Immature natural killer cell (primary cell): ENCODE measurements at regions not wholly inside any gene's neighbourhood (a gene's known extent, or its start where the extent isn't known, plus 50 kb on each side); places are given as distances from the start of the nearest gene placed in this dataset.

Experiments
- DNase-seq, 3 donors: peaks; one replicate each; pipeline ENCODE4 v3.0.0; 2022; ENCODE audit warnings: mixed read lengths in 1 of 3
- H3K27ac Mint-ChIP-seq, 6 donors: one replicate each; pipeline ENCODE4 v1.8.0; 2020; ENCODE audit warnings: mixed read lengths in 6 of 6, mild to moderate bottlenecking in 5 of 6, inconsistent platforms in 4 of 6, moderate library complexity in 3 of 6
- H3K27me3 Mint-ChIP-seq, 3 donors: one replicate each; pipeline ENCODE4 v1.8.0; 2020 to 2021; ENCODE audit warnings: low read depth in 3 of 3, mild to moderate bottlenecking in 3 of 3, mixed read lengths in 3 of 3, moderate library complexity in 3 of 3, inconsistent platforms in 1 of 3
- H3K36me3 Mint-ChIP-seq, 3 donors: one replicate each; pipeline ENCODE4 v1.8.0; 2020; ENCODE audit warnings: mixed read lengths in 3 of 3, inconsistent platforms in 2 of 3, mild to moderate bottlenecking in 2 of 3
- H3K4me1 Mint-ChIP-seq, 2 donors: one replicate each; pipeline ENCODE4 v1.8.0; 2020; ENCODE audit warnings: inconsistent platforms in 2 of 2, mild to moderate bottlenecking in 2 of 2, mixed read lengths in 2 of 2, moderate library complexity in 1 of 2
- H3K4me3 Mint-ChIP-seq, 5 donors: one replicate each; pipeline ENCODE4 v1.8.0; 2020; ENCODE audit warnings: mild to moderate bottlenecking in 5 of 5, mixed read lengths in 5 of 5, inconsistent platforms in 3 of 5, moderate library complexity in 3 of 5
- H3K9me3 Mint-ChIP-seq, 6 donors: one replicate each; pipeline ENCODE4 v1.8.0; 2020; ENCODE audit warnings: mild to moderate bottlenecking in 6 of 6, mixed read lengths in 6 of 6, inconsistent platforms in 4 of 6, moderate library complexity in 3 of 6

DNA sequence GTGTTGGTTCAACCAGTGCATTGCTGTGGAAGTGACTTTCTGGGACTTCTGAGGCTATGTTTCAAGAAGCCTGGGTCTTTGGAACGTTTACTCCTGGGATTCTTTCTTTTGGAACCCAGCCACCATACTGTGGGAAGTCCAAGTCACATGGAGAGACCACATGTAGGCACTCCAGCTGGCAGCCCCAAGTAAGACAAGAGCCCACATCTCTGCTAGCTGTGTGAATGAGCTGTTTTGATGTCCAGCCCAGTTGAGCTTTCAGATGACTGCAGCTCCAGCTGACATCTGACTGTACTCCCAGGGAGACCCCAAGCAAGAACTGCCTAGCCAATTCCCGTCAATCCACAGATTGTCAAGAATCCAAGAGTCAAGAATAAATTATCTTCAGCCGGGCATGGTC is 60.1 kb upstream of the SPATA31D4 start:
- Mint-ChIP-seq H3K9me3 (no peaks in the 10 kb centered on the region), H3K36me3 (no peaks in the 10 kb centered on the region), H3K27me3 (peaks cover 2 to 8% (median 6%) of the 10 kb centered on the region in 3 donors), H3K4me3 (no peak overlapping the region), H3K27ac (no peak overlapping the region), H3K4me1 (no peaks in the 10 kb centered on the region)
- DNase-seq: no peak

DNA sequence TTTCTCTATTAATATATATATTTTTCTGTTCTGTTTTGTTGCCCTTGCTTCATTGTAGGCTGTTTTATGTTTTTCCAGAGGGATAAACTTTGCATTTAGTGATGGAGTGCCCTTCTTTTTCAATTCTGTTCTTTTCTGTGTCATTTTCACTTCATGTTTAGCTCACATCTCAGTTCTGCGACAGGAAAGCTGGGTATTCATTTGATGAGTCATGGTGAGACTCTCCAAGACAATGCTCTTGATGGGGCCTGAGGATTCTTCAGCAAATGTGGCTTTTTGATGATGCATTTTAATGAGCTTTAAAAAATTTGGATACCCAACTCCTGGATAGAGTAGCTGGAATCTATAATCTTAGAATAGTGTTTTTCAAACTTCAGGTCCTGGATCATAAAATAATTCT is 56.5 kb upstream of the SPATA31D4 start:
- no peak overlapping the region for H3K4me3 Mint-ChIP-seq

DNA sequence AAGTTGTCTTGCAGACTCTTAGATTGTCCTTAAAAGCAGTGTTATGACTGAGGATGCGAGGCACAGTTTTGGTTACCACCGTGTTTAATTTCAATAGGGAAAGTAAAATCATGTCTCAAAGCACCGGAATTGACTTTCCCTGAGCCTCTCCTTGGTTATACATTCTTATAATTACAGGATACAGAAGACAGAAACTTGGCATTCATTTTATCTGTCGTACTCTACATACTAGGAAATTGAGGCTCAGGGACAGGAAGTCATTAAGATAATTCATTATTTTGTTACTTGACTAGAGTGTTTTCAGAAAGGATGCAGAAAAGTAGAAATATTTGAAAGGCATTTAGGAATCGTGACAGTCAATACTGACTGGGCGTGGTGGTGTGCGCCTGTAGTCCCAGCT is 54.0 kb upstream of the SPATA31D4 start:
- no peak overlapping the region for H3K27ac Mint-ChIP-seq
- DNase-seq: no peak
- no peak overlapping the region for H3K4me3 Mint-ChIP-seq
- H3K36me3 Mint-ChIP-seq: no peaks in the 10 kb centered on the region
- H3K27me3 Mint-ChIP-seq: peaks cover 0 to 4% (median 4%) of the 10 kb centered on the region in 3 donors
- H3K4me1 Mint-ChIP-seq: no peaks in the 10 kb centered on the region
- no peaks in the 10 kb centered on the region for H3K9me3 Mint-ChIP-seq

More for the DNA sequence above, 56.5 kb upstream of the SPATA31D4 start:
- Mint-ChIP-seq H3K27ac (no peak overlapping the region), H3K36me3 (no peaks in the 10 kb centered on the region), H3K9me3 (no peaks in the 10 kb centered on the region), H3K27me3 (peaks cover 0 to 6% (median 6%) of the 10 kb centered on the region in 3 donors), H3K4me1 (no peaks in the 10 kb centered on the region)
- DNase-seq: no peak

DNA sequence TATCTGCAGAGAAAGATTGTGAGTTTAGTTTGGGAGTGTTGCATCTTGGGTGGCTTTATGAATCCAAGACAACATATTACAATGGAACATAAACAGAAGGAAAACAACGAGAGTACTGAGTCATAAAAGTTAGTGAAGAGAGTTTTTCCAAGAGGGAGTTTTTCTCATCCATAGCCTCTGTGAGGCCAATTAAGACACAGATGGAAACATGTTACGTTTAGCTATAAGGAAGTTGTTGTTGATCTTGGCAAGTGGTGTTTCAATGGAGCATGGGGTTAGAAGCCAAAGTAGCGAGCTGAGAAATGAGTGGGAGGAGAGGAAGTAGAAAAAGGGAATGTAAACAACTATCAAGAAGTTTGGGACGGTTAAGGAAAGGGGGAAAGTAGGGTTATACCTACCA is 53.3 kb upstream of the SPATA31D4 start:
- Mint-ChIP-seq H3K9me3 (no peaks in the 10 kb centered on the region), H3K36me3 (no peaks in the 10 kb centered on the region), H3K27me3 (peaks cover 0 to 3% (median 3%) of the 10 kb centered on the region in 3 donors), H3K4me1 (no peaks in the 10 kb centered on the region), H3K27ac (no peak overlapping the region), H3K4me3 (no peak overlapping the region)
- no peak for DNase-seq

DNA sequence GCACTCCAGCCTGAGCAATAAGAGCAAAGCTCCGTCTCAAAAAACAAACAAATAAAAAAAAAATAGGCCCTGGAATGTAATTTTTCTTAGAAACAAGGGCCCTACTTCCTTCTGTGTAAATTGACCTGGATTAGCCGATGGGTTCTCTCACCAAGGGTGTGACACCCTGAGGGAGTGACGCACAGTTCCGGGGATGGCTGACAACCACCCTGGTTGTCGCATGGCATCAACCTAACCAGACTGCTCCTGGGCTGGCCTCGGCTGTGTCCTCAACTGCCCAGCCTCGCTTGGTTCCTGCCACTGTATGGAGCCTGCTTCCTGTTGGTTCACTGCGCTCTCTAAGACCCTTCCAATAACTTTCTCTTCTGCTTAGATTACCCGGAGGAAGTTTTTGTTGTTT is 51.2 kb upstream of the SPATA31D4 start:
- DNase-seq: no peak
- H3K27me3 Mint-ChIP-seq: peaks cover 0 to 3% (median 1%) of the 10 kb centered on the region in 3 donors
- H3K4me1 Mint-ChIP-seq: no peaks in the 10 kb centered on the region
- no peaks in the 10 kb centered on the region for H3K36me3 Mint-ChIP-seq
- H3K4me3 Mint-ChIP-seq: no peak overlapping the region
- no peaks in the 10 kb centered on the region for H3K9me3 Mint-ChIP-seq
- no peak overlapping the region for H3K27ac Mint-ChIP-seq
